Fibroblast of mammary gland (primary cell): ENCODE measurements at regions not wholly inside any gene's neighbourhood (a gene's known extent, or its start where the extent isn't known, plus 50 kb on each side); places are given as distances from the start of the nearest gene placed in this dataset.

Experiments
- DNase-seq: peaks from one replicate; pipeline ENCODE4 v3.0.0-alpha.2; 2010; ENCODE audit warnings: low read depth
- H3K4me3 ChIP-seq: 2 replicates; pipeline ENCODE4 v1.5.1; 2011; ENCODE audit warnings: low read depth, mild to moderate bottlenecking, low read length, moderate library complexity; ENCODE audit not compliant: control insufficient read depth
- TF ChIP-seq, protein P1 (sequence below): conservative IDR thresholded peaks from 2 replicates; pipeline ENCODE4 v1.5.1; 2011; ENCODE audit warnings: low read depth, low read length, inconsistent platforms; ENCODE audit not compliant: control insufficient read depth, insufficient read depth

DNA sequence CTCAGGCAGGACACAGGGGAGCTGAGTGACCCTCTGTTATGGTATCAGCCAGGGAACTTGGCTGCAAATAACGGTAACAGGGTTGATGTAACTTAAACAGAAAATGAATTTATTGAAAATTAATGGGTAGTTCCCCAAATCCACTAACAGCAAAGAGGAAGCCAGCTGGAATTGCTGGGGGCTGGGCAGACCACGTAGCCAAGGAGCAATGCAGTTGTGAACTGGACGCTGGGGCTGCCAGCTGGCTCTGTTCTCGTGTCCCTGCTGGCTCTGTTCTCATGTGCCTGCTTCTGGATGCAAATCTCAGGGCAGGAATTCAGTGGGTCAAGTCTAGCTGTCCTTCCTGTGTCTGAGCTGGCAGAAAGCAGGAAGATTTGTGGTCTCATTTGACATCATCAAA, 1383.3 kb upstream of the TMEM132C start:
- no peak for DNase-seq
- TF ChIP-seq, protein P1, sequence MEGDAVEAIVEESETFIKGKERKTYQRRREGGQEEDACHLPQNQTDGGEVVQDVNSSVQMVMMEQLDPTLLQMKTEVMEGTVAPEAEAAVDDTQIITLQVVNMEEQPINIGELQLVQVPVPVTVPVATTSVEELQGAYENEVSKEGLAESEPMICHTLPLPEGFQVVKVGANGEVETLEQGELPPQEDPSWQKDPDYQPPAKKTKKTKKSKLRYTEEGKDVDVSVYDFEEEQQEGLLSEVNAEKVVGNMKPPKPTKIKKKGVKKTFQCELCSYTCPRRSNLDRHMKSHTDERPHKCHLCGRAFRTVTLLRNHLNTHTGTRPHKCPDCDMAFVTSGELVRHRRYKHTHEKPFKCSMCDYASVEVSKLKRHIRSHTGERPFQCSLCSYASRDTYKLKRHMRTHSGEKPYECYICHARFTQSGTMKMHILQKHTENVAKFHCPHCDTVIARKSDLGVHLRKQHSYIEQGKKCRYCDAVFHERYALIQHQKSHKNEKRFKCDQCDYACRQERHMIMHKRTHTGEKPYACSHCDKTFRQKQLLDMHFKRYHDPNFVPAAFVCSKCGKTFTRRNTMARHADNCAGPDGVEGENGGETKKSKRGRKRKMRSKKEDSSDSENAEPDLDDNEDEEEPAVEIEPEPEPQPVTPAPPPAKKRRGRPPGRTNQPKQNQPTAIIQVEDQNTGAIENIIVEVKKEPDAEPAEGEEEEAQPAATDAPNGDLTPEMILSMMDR = no peak
- no peak overlapping the region for H3K4me3 ChIP-seq

GRCh38 chr12:126889501-126889900, 1377.5 kb upstream of the TMEM132C start:
- no peak overlapping the region for H3K4me3 ChIP-seq
- no peak for DNase-seq
- TF ChIP-seq, protein P1 = no peak

GRCh38 chr12:126890097-126890496, 1376.9 kb upstream of the TMEM132C start:
- H3K4me3 ChIP-seq = no peak overlapping the region
- no peak for DNase-seq
- TF ChIP-seq, protein P1 = no peak

DNA sequence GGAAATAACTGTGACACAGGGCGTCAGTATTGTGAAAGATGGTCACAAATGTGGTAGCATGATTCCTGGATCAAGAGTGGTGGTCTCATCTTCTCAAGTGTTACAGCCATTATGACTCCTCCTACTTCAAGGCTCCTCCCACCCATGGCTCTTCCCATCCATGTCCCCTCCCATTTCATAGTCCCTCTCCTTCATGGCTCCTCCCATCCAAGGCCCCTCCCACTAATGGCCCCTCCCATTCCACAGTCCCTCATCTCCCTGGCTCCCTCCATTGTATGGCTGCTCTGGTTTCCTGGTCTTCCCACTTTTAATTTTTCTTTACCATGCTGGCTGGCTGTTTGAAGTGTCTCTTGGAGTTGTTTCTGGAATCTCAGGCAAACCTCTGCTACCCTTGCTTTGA, 1375.2 kb upstream of the TMEM132C start:
- no peak for DNase-seq

DNA sequence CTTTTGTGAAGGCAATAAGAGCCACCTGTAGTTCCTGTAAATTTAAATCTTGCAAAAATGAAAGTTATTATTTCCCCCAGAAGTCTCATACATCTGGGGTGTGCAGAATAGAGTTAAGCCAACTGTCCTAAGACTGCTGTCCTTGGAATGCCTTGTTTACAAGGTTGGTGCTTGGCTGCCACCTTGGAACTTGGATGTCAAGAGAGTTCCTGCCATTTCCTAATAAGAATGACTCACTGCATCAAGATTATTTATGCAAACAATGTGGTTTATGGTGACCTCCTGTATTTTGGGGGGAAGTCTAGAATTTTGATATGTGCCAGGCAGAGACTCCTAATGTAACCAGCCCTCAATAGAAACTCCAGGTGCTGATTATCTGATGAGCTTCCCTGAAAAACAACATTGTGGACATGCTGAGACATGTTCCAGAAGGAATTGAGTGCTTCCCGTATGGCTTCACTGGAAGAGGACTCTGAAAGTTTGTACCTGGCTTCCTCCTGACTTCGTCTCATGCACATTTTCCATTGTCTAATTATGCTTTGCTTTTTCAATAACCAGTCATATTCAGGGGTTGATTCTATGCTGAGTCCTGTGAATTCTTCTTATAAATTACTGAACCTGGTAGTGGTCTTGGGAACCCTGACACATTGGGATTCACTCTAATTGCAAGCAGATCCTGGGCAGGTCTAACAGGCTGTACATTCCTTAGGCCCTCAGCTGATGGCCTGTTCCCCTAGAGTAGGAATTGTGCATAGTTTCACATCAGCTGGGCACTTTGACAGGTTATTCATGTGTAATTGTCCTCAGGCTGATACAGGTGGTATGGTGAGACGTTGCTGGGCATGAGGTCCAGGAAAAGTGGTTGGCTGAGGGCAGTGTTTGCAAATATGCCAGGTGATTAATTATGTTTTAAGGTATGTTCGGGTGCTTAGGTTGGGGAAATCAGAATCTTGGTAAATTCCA, 1370.7 kb upstream of the TMEM132C start:
- no peak for DNase-seq
- no peak overlapping the region for H3K4me3 ChIP-seq
- TF ChIP-seq, protein P1 = no peak

More for the DNA sequence above, 1375.2 kb upstream of the TMEM132C start:
- no peak overlapping the region for H3K4me3 ChIP-seq
- TF ChIP-seq, protein P1 = no peak

DNA sequence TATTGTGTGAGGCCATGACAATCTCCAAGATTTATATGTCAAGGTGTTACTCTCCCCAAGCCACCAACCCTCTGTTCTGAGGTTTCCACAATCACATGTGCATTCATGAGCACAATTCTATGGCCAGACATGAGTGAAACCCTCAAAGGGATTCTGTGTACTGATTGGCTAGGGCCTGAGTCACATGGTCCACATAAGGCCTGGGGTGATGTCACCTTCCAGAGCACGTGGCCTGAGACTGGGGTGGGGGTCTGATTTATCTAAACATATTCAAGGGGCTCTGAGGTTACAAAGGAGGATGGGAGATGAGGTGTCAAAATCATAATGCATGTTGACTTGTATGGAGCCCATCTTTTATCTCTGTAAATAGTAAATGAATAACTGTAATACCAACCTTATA, 1369.9 kb upstream of the TMEM132C start:
- H3K4me3 ChIP-seq = no peak overlapping the region
- DNase-seq = no peak
- TF ChIP-seq, protein P1 = no peak
